ENCODE measurements at regions not wholly inside any gene's neighbourhood (a gene's known extent, or its start where the extent isn't known, plus 50 kb on each side); places are given as distances from the start of the nearest gene placed in this dataset.

DNA sequence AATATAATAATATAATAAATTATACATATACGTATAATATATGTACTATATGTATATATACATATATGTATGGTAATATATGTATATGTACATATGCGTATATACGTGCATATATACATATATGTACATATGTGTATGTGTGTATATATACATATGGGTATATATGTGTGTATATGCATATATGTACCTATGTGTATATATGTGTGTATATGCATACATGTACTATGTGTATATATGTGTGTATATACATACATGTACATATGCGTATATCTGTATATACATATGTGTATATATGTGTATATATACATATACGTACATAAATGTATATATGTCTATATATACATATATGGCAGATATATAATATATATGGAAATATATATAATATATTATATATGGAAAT is 74.8 kb upstream of the ST3GAL6 start:
- Histone ChIP-seq H3K27ac (no peak overlapping the region), H3K36me3 (ENCODE audit: insufficient read depth in 1 of 2, low read depth in 1 of 2) (no peaks in the 10 kb centered on the region), H3K4me3 (no peak overlapping the region), H3K27me3 (ENCODE audit: insufficient read depth in 3 of 3, low read length in 2 of 3) (no peaks in the 10 kb centered on the region), H3K4me1 (no peaks in the 10 kb centered on the region), H3K9me3 (peaks cover 3% of the 10 kb centered on the region)
- DNase-seq: no peak
- intact Hi-C loops (cut with DNase I): no loop called here
- TF ChIP-seq, protein P1, sequence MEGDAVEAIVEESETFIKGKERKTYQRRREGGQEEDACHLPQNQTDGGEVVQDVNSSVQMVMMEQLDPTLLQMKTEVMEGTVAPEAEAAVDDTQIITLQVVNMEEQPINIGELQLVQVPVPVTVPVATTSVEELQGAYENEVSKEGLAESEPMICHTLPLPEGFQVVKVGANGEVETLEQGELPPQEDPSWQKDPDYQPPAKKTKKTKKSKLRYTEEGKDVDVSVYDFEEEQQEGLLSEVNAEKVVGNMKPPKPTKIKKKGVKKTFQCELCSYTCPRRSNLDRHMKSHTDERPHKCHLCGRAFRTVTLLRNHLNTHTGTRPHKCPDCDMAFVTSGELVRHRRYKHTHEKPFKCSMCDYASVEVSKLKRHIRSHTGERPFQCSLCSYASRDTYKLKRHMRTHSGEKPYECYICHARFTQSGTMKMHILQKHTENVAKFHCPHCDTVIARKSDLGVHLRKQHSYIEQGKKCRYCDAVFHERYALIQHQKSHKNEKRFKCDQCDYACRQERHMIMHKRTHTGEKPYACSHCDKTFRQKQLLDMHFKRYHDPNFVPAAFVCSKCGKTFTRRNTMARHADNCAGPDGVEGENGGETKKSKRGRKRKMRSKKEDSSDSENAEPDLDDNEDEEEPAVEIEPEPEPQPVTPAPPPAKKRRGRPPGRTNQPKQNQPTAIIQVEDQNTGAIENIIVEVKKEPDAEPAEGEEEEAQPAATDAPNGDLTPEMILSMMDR (IDR thresholded peaks at IDR 0.05): no peak
- no peak for ATAC-seq
- WGBS, 3 donors: 88 to 98% (median 88%) methylated on average over 5 of the region's 5 CpGs

DNA sequence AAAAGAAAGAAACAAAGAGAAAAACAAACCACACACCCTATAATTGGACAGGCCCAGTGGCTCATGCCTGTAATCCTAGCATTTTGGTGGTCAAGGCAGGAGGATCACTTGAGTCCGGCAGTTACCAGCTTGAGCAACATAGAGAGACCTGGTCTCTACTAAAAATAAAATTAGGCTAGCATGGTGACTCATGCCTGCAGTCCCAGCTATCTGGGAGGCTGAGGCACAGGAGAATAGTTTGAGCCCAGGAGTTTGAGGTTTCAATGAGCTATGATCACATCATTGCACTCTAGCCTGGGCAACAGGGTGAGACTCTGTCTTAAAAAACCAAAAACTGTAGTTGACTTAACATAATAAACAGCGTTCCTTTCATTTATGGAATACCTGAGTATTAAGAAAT is 72.3 kb upstream of the ST3GAL6 start:
- intact Hi-C loops (cut with DNase I): loop anchor here in 1 of 2 donors (5.0 kb wide), 1 partner anchor 41 kb away; no protein-coding TSS in a partner anchor
- Histone ChIP-seq H3K27ac (peak overlapping the region; percentile 60), H3K4me1 (no peaks in the 10 kb centered on the region), H3K27me3 (ENCODE audit: insufficient read depth in 3 of 3, low read length in 2 of 3) (no peaks in the 10 kb centered on the region), H3K36me3 (ENCODE audit: insufficient read depth in 1 of 2, low read depth in 1 of 2) (no peaks in the 10 kb centered on the region), H3K9me3 (peaks cover 3% of the 10 kb centered on the region), H3K4me3 (no peak overlapping the region)
- ATAC-seq (peak; percentile 61 to 81 (median 78)), DNase-seq (no peak)
- TF ChIP-seq, protein P1 (IDR thresholded peaks at IDR 0.05): no peak
- WGBS, 3 donors: 89 to 97% (median 94%) methylated on average over 2 of the region's 2 CpGs

DNA sequence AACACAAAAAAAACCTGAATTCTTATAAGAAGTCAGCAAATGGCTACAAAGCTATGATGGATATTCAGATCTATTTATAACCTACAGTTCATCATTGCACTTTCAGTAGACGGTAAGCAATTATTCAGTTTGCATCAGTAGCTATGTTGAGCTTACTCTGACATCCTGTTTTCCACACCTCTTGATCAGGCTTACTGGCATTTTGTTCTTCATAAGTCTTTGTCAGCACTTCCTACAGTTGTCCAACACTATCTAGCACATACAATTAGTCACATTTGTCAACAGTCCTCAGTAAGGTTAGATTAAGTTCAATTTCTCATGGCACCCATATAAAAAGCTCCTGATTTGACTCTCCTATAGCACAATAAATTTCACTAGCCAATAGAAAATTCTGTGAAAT is 71.2 kb upstream of the ST3GAL6 start:
- no peak for DNase-seq
- Histone ChIP-seq H3K27me3 (ENCODE audit: insufficient read depth in 3 of 3, low read length in 2 of 3) (no peaks in the 10 kb centered on the region), H3K36me3 (ENCODE audit: insufficient read depth in 1 of 2, low read depth in 1 of 2) (no peaks in the 10 kb centered on the region), H3K4me3 (no peak overlapping the region), H3K4me1 (no peaks in the 10 kb centered on the region), H3K9me3 (peaks cover 3% of the 10 kb centered on the region), H3K27ac (peak overlapping the region; percentile 60)
- peak in 3 of 4 donors; percentile 38 to 89 (median 81) for ATAC-seq
- intact Hi-C loops (cut with DNase I): loop anchor here in 1 of 2 donors (5.0 kb wide), 1 partner anchor 40 kb away; no protein-coding TSS in a partner anchor
- TF ChIP-seq, protein P1 (IDR thresholded peaks at IDR 0.05): no peak
- WGBS, 3 donors: 15 to 38% (median 25%) methylated on average over 1 of the region's 1 CpG

DNA sequence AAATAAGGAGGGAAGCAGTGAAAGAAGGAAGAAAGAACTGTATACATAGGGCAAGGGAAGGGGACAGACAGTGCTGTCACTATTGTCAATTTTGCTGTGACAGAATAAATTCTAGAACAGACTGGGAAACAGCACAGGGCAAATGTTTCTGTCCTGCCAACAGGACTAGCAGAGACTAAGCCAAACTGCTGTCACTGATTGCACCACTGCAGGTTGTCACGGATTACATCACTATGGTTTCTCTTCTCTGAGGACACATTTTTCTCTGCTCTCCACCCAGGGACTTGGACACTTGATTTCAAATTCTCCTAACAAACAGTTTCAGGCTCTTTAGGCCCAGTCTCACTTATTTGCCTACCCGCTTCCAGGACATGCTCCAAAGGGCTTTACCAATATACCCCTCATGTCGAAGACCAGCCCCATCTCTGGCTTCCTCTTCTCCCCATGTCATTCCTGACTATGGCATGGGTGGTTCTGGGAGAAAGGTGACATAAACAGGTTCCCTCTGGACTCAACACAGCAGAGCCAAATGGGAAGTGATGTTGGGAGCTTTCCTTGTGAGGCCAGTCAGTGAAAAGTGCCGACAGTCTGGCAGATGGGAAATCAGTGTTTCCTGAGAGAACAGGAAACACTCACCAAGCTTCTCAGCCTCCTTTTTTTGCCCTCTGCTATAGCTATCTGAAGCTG is 70.2 kb upstream of the ST3GAL6 start:
- TF ChIP-seq, protein P1 (IDR thresholded peaks at IDR 0.05): no peak
- WGBS, 3 donors: 31 to 53% (median 52%) methylated on average over 4 of the region's 4 CpGs
- intact Hi-C loops (cut with DNase I): loop anchor here in 1 of 2 donors (5.0 kb wide), 1 partner anchor 39 kb away; no protein-coding TSS in a partner anchor

More for the DNA sequence above, 70.2 kb upstream of the ST3GAL6 start:
- no peak overlapping the region for H3K4me3 ChIP-seq
- no peaks in the 10 kb centered on the region for H3K27me3 ChIP-seq (ENCODE audit: insufficient read depth in 3 of 3, low read length in 2 of 3)
- H3K27ac ChIP-seq: peak overlapping the region; percentile 60
- H3K4me1 ChIP-seq: no peaks in the 10 kb centered on the region
- DNase-seq: peak in 1 of 2 donors; percentile 33
- H3K9me3 ChIP-seq: no peaks in the 10 kb centered on the region
- no peaks in the 10 kb centered on the region for H3K36me3 ChIP-seq (ENCODE audit: insufficient read depth in 1 of 2, low read depth in 1 of 2)
- ATAC-seq: peak in 3 of 4 donors; percentile 67 to 85 (median 75)

Measured in psoas muscle (tissue), 7 donors.